AG04449 (cell line): ENCODE measurements at regions not wholly inside any gene's neighbourhood (a gene's known extent, or its start where the extent isn't known, plus 50 kb on each side); places are given as distances from the start of the nearest gene placed in this dataset.

Experiments used
- CTCF ChIA-PET: fragments of 350-600 bp; formaldehyde crosslinking; extraction: SDS; loops from one replicate; lab custom pipeline; 2021; ENCODE audit warnings: antibody characterized with exemption; lab: Yijun Ruan, JAX
- POLR2A ChIA-PET: fragments of 400-600, 350-600 bp; formaldehyde crosslinking; extraction: SDS; loops from one replicate; lab custom pipeline; 2020; ENCODE audit warnings: antibody characterized with exemption, inconsistent platforms; lab: Yijun Ruan, JAX
- DNase-seq: peaks from one replicate; pipeline ENCODE4 v3.0.0-alpha.2; 2010; ENCODE audit warnings: low read depth, low spot score
- H3K4me3 ChIP-seq: 2 replicates; pipeline ENCODE4 v1.5.1; 2011; ENCODE audit warnings: low read depth, mild to moderate bottlenecking, control low read depth, low read length
- TF ChIP-seq, protein P1 (sequence below): IDR thresholded peaks from one replicate; pipeline ENCODE4 v1.5.1; 2011; ENCODE audit warnings: mild to moderate bottlenecking, moderate library complexity, low read length, control low read depth, inconsistent platforms; ENCODE audit not compliant: insufficient read depth; ENCODE audit errors: missing control alignments

DNA sequence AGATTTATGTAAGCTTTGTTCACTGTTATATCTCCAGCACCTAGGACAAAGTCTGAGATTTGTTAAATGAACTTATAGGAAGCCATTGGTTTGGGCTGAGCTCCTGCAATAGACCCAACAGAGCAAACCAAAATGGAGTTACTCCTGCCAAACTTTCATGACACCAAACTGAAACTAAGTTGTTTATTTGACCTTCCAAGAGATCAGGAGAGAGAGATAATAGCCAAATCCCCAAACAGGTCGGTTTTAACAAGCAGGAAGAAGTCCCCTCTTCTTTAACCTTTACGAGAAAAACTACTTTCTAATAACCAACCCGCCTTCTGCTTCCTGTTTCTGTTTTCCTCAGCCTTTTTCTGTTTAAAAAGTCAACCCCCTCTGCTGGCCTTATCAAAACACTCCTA is 54.9 kb upstream of the ATP12A start:
- TF ChIP-seq, protein P1, sequence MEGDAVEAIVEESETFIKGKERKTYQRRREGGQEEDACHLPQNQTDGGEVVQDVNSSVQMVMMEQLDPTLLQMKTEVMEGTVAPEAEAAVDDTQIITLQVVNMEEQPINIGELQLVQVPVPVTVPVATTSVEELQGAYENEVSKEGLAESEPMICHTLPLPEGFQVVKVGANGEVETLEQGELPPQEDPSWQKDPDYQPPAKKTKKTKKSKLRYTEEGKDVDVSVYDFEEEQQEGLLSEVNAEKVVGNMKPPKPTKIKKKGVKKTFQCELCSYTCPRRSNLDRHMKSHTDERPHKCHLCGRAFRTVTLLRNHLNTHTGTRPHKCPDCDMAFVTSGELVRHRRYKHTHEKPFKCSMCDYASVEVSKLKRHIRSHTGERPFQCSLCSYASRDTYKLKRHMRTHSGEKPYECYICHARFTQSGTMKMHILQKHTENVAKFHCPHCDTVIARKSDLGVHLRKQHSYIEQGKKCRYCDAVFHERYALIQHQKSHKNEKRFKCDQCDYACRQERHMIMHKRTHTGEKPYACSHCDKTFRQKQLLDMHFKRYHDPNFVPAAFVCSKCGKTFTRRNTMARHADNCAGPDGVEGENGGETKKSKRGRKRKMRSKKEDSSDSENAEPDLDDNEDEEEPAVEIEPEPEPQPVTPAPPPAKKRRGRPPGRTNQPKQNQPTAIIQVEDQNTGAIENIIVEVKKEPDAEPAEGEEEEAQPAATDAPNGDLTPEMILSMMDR, result no peak
- DNase-seq, result no peak
- ChIA-PET POLR2A (no interaction called here), CTCF (interaction anchor here (0.9 to 3.5 kb wide), 6 partner anchors 19 to 101 kb away, joined by 3 to 29 read pairs (median 6); no protein-coding TSS in a partner anchor)
- H3K4me3 ChIP-seq, result no peak overlapping the region

DNA sequence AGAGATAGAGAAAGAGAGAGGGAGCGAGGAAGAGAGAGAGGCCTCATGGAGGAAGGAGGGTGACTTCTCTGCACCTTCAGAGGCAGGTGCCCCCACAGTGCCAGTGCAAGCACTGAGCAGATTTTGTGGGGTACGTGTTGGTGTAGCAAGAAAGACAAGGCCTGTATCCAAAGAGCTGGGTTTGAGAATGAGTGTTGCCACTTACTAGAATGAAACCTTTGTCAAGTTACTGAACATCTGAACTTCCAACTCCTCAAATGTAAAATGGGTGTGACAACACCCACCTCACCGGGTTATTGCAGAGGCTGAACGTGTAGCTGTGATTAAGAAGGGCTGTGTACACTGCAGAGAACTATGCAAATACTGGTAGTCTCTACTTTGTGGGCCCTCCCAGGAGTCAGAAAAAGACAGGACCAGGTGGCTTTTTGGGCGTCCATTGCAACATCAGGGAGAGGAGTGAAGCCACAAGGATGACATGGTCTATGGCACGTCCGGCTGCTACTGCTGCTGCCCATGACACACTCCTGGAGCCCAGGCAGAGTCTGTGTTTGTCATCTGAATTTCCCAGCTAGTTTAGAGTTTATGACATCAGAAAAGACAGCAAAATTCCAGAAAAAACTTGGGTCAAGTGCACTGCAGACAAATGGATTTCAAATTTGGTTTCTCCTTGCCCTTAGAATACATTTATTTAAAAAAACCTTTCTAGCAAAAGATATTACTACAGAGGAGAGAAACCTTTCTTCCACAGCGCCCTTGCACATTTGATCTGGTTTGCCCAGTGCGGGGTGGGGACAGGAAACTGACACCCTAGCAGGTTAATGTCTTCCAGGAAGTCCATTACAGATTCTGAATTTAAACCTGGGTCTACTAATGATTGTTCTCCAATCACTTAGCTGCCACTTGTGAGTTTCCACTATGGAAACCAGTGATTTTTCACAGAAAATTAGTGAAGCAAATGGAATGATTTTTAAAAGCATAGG is 54.0 kb upstream of the ATP12A start:
- TF ChIP-seq, protein P1, result no peak
- CTCF ChIA-PET, result interaction anchor here (0.8 to 3.8 kb wide), 15 partner anchors 12 to 100 kb away, joined by 3 to 29 read pairs (median 6); no protein-coding TSS in a partner anchor

DNA sequence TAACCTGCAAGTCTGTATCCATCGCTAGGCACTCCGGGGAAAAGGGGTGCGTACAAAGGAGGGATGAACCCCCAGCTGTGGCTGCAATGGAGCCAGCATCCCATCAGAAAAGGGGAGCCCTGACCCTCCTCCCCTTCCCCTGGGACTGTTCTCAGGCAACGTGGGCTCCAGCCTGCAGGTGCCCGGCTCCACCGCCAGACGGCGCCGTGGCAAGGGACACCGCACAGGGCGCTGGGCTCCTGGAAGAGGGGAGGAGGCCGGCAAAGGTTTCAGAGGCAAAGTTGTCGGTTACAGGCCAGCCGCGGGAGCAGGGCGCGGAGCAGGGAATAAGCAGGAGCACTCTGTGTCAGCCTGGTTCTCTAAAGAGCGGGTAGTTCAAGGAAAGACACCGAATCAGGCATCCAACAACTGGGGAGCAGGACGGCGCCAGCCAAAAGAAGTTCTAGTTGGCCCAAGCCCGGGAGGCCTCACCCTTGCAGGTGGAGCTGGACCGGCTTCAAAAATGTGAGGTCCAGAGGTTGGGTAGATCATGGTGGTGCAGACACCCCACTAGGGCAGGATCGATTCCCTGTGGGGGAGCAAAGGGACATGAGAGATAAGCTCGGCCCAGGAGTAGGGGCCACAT is 53.0 kb upstream of the ATP12A start:
- no peak overlapping the region for H3K4me3 ChIP-seq
- POLR2A ChIA-PET, result no interaction called here
- DNase-seq, result no peak
- CTCF ChIA-PET, result interaction anchor here (0.7 to 3.8 kb wide), 21 partner anchors 9 to 103 kb away, joined by 3 to 29 read pairs (median 4); no protein-coding TSS in a partner anchor
- TF ChIP-seq, protein P1, result peak; percentile 88

More for the DNA sequence above, 54.0 kb upstream of the ATP12A start:
- no peak for DNase-seq
- no peak overlapping the region for H3K4me3 ChIP-seq
- POLR2A ChIA-PET, result no interaction called here

DNA sequence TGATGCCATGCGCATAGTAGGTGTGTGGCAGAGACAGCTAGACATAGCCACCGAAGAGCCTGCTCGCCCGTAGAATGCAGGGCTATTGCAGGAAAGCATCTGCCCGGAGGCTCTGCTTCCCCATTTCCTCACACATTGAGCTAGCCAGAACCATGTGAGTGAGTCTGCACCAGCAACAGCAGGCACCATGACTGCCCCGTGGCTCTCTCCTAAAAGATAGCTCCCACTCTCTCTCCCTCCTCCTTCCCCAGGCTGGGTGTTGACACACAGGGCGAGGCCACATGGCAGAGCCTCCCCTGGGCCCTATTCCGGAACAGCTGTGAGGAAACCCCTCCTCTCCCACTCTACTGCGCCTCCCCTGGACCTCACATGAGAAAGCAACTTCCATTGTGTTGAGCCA is 52.3 kb upstream of the ATP12A start:
- no peak overlapping the region for H3K4me3 ChIP-seq
- TF ChIP-seq, protein P1, result no peak
- ChIA-PET POLR2A (no interaction called here), CTCF (interaction anchor here (0.7 to 3.8 kb wide), 19 partner anchors 8 to 103 kb away, joined by 3 to 29 read pairs (median 4); no protein-coding TSS in a partner anchor)
- DNase-seq, result no peak

DNA sequence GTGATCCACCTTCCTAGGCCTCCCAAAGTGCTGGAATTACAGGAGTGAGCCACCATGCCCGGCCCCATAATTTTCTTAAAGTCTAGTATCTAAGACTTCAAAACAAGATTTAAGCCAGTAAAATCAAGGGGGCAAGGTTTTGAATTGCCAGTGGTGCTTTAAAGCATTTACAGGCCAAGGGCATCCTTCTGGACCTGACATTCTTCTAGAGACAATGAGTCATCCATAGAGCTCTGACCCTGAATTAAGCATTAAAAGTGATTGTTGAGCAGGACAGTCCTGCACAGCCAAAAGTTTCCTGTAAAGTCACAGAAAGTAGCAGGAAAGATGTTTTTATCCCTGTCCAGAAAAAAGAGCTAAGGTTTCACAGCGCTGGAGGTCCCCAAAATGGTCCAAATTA is 50.9 kb upstream of the ATP12A start:
- POLR2A ChIA-PET, result no interaction called here
- no peak overlapping the region for H3K4me3 ChIP-seq
- TF ChIP-seq, protein P1, result no peak
- CTCF ChIA-PET, result interaction anchor here (0.9 to 3.8 kb wide), 4 partner anchors 23 to 97 kb away, joined by 3 to 26 read pairs (median 4); no protein-coding TSS in a partner anchor
- DNase-seq, result no peak
